SK-N-SH (cell line): ENCODE measurements at regions not wholly inside any gene's neighbourhood (a gene's known extent, or its start where the extent isn't known, plus 50 kb on each side); places are given as distances from the start of the nearest gene placed in this dataset.

Source experiments
- CTCF ChIA-PET: fragments of 300-600, 350-600 bp; formaldehyde crosslinking; extraction: SDS; loops from one replicate; lab custom pipeline; 2021; lab: Yijun Ruan, JAX
- POLR2A ChIA-PET: fragments of 350-600 bp; sonication (Branson Sonifier 250); formaldehyde crosslinking; extraction: SDS; loops from one replicate; lab custom pipeline; 2020; ENCODE audit warnings: antibody characterized with exemption, inconsistent platforms; lab: Yijun Ruan, JAX
- DNase-seq: peaks from one replicate; pipeline ENCODE4 v3.0.0; 2012
- H2AFZ ChIP-seq: fragments of 200-600 bp; sonication (generic); 2 replicates; pipeline ENCODE4 v1.8.1; 2016; ENCODE audit warnings: antibody characterized with exemption, mild to moderate bottlenecking, low read depth
- H3F3A ChIP-seq: fragments of 200-600 bp; sonication (generic); replicated peaks from 2 replicates; pipeline ENCODE3; 2016; ENCODE audit warnings: antibody characterized with exemption, mild to moderate bottlenecking; ENCODE audit not compliant: insufficient read depth
- H3K27ac ChIP-seq, 2 experiments: fragments of 200-500 bp in 1 of 2; fragments of 200-600 bp in 1 of 2; sonication (Bioruptor generic) in 1 of 2; sonication (generic), shearing (Covaris generic) in 1 of 2; 2 replicates each; pipeline versions ENCODE4 v1.5.1 to v1.6.1; 2014 to 2016; ENCODE audit warnings: low read depth in 2 of 2, inconsistent platforms in 1 of 2, low read length in 1 of 2, mild to moderate bottlenecking in 1 of 2, mixed read lengths in 1 of 2
- H3K27me3 ChIP-seq: fragments of 200-600 bp; sonication (generic), shearing (Covaris generic); 2 replicates; pipeline ENCODE4 v1.6.1; 2016; ENCODE audit warnings: mixed run types; ENCODE audit not compliant: insufficient read depth
- H3K36me3 ChIP-seq, 2 experiments: fragments of 200-500 bp in 1 of 2; fragments of 200-600 bp in 1 of 2; sonication (Bioruptor generic) in 1 of 2; sonication (generic) in 1 of 2; replicated peaks in 1 of 2; 2 replicates each; pipeline versions ENCODE3 to v1.5.1; 2014 to 2016; ENCODE audit warnings: low read length in 1 of 2, mild to moderate bottlenecking in 1 of 2; ENCODE audit not compliant: insufficient read depth in 2 of 2, control insufficient read depth in 1 of 2
- H3K4me1 ChIP-seq, 2 experiments: fragments of 200-500 bp in 1 of 2; fragments of 200-600 bp in 1 of 2; sonication (Bioruptor generic) in 1 of 2; sonication (generic), shearing (Covaris generic) in 1 of 2; 2 replicates each; pipeline versions ENCODE4 v1.5.1 to v1.6.1; 2014 to 2016; ENCODE audit warnings: low read depth in 1 of 2, low read length in 1 of 2, mixed run types in 1 of 2; ENCODE audit not compliant: insufficient read depth in 2 of 2, control insufficient read depth in 1 of 2
- H3K4me2 ChIP-seq: fragments of 200-600 bp; sonication (generic), shearing (Covaris generic); 2 replicates; pipeline ENCODE4 v1.6.1; 2017; ENCODE audit warnings: mixed run types
- H3K4me3 ChIP-seq, 2 experiments: fragments of 200-500 bp in 1 of 2; fragments of 200-600 bp in 1 of 2; sonication (Bioruptor generic) in 1 of 2; sonication (generic), shearing (Covaris generic) in 1 of 2; 2 replicates each; pipeline versions ENCODE4 v1.5.1 to v1.8.1; 2014 to 2016; ENCODE audit warnings: low read depth in 2 of 2, inconsistent platforms in 1 of 2, low read length in 1 of 2, mild to moderate bottlenecking in 1 of 2, mixed read lengths in 1 of 2, moderate library complexity in 1 of 2
- H3K79me2 ChIP-seq: fragments of 200-600 bp; sonication (generic); 2 replicates; pipeline ENCODE4 v1.8.1; 2017; ENCODE audit warnings: mild to moderate bottlenecking; ENCODE audit not compliant: insufficient read depth
- H3K9ac ChIP-seq: fragments of 200-600 bp; sonication (generic); 2 replicates; pipeline ENCODE4 v1.6.1; 2017; ENCODE audit warnings: mixed run types
- H3K9me2 ChIP-seq: fragments of 200-600 bp; sonication (generic); 2 replicates; pipeline ENCODE4 v1.6.1; 2017; ENCODE audit warnings: mixed run types
- H3K9me3 ChIP-seq: fragments of 200-600 bp; sonication (generic); 2 replicates; pipeline ENCODE4 v1.6.1; 2017; ENCODE audit warnings: mixed run types, mild to moderate bottlenecking, moderate library complexity
- H4K20me1 ChIP-seq: fragments of 200-600 bp; sonication (generic); 2 replicates; pipeline ENCODE4 v1.6.1; 2017; ENCODE audit warnings: mild to moderate bottlenecking, mixed run types; ENCODE audit not compliant: insufficient read depth
- CHD2 ChIP-seq: fragments of 150-350 bp; IDR thresholded peaks from 2 replicates; pipeline ENCODE4 v1.6.1; 2018; ENCODE audit warnings: low read length; ENCODE audit not compliant: partially characterized antibody
- ELF1 ChIP-seq: IDR thresholded peaks from 2 replicates; pipeline ENCODE4 v1.4.0; 2012
- EZH2phosphoT487 ChIP-seq: fragments of 200-600 bp; sonication (generic); IDR thresholded peaks from 2 replicates; pipeline ENCODE4 v1.6.1; 2017; ENCODE audit warnings: low read depth, mixed run types, mild to moderate bottlenecking, antibody characterized with exemption, moderate library complexity, borderline replicate concordance
- FOSL2 ChIP-seq: IDR thresholded peaks from 2 replicates; pipeline ENCODE4 v1.4.0; 2012; ENCODE audit warnings: low read depth, mild to moderate bottlenecking, moderate library complexity, borderline replicate concordance
- FOXJ3 ChIP-seq: sonication (generic); formaldehyde crosslinking; IDR thresholded peaks from 2 replicates; pipeline ENCODE4 v1.5.1; 2020; ENCODE audit warnings: mild to moderate bottlenecking, missing genetic modification reagents
- GATA2 ChIP-seq: sonication (generic); formaldehyde crosslinking; IDR thresholded peaks from 2 replicates; pipeline ENCODE4 v1.5.0; 2020; ENCODE audit warnings: mild to moderate bottlenecking, missing genetic modification reagents
- MAX ChIP-seq: IDR thresholded peaks from 2 replicates; pipeline ENCODE4 v1.4.0; 2012; ENCODE audit warnings: low read depth
- MEF2A ChIP-seq: IDR thresholded peaks from 2 replicates; pipeline ENCODE4 v1.4.0; 2012; ENCODE audit warnings: low read depth, borderline replicate concordance
- PBX3 ChIP-seq: IDR thresholded peaks from 2 replicates; pipeline ENCODE4; 2012
- RAD21 ChIP-seq: IDR thresholded peaks from 2 replicates; pipeline ENCODE4 v1.6.1; 2012; ENCODE audit warnings: mild to moderate bottlenecking, low read length
- RCOR1 ChIP-seq: fragments of 150-350 bp; IDR thresholded peaks from 2 replicates; pipeline ENCODE4 v1.6.1; 2017; ENCODE audit warnings: antibody characterized with exemption, low read length
- REST ChIP-seq: IDR thresholded peaks from 2 replicates; pipeline ENCODE4 v1.6.1; 2012; ENCODE audit warnings: mild to moderate bottlenecking, low read depth, low read length, moderate library complexity
- SMC3 ChIP-seq: IDR thresholded peaks from 2 replicates; pipeline ENCODE4 v1.6.1; 2012; ENCODE audit warnings: low read depth, low read length, improper control_type of control experiment
- TAF1 ChIP-seq: IDR thresholded peaks from 2 replicates; pipeline ENCODE4 v1.6.1; 2012; ENCODE audit warnings: low read depth, mild to moderate bottlenecking, low read length, moderate library complexity, borderline replicate concordance
- WGBS: methylation state at CpG from one replicate; pipeline ENCODE4 v1.1.6; 2017; ENCODE audit warnings: low lambda C conversion rate; 5-methylcytosine and 5-hydroxymethylcytosine counted together
- TF ChIP-seq, protein P1 (sequence below): fragments of 200-600 bp; sonication (generic); IDR thresholded peaks from 2 replicates; pipeline ENCODE4 v1.6.1; 2017; ENCODE audit warnings: antibody characterized with exemption, mild to moderate bottlenecking, moderate library complexity

GRCh38 chr1:181152892-181153633 lies 64.6 kb downstream of the IER5 start:
- WGBS: 51% methylated on average over 16 of the region's 16 CpGs
- Histone ChIP-seq H3K4me2 (no peak overlapping the region), H3K4me3 (no peak overlapping the region; a peak in 1 of 4 replicates), H3K9me2 (no peaks in the 10 kb centered on the region), H4K20me1 (no peaks in the 10 kb centered on the region), H3F3A (no peaks in the 10 kb centered on the region), H3K4me1 (peaks cover 4 to 20% of the 10 kb centered on the region in 2 experiments; a peak in 2 of 4 replicates), H2AFZ (peak overlapping the region; percentile 49; the same call in 1 of the 2 replicates), H3K27me3 (no peaks in the 10 kb centered on the region)
- TF ChIP-seq RCOR1 (peak; percentile 80), RAD21 (peak; percentile 40), ELF1 (no peak), GATA2 (CRISPR knock-in tag) (peak; percentile 87), EZH2phosphoT487 (no peak), SMC3 (peak; percentile 25; the same call in 1 of the 2 replicates), CHD2 (peak; percentile 36), REST (no peak), MEF2A (no peak)
- TF ChIP-seq, protein P1, sequence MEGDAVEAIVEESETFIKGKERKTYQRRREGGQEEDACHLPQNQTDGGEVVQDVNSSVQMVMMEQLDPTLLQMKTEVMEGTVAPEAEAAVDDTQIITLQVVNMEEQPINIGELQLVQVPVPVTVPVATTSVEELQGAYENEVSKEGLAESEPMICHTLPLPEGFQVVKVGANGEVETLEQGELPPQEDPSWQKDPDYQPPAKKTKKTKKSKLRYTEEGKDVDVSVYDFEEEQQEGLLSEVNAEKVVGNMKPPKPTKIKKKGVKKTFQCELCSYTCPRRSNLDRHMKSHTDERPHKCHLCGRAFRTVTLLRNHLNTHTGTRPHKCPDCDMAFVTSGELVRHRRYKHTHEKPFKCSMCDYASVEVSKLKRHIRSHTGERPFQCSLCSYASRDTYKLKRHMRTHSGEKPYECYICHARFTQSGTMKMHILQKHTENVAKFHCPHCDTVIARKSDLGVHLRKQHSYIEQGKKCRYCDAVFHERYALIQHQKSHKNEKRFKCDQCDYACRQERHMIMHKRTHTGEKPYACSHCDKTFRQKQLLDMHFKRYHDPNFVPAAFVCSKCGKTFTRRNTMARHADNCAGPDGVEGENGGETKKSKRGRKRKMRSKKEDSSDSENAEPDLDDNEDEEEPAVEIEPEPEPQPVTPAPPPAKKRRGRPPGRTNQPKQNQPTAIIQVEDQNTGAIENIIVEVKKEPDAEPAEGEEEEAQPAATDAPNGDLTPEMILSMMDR: peak; percentile 15; the same call in 1 of the 2 replicates
- TF ChIP-seq, all 33 proteins: peak for 6
- ChIA-PET CTCF (interaction anchor here (0.6 to 7.3 kb wide), 15 partner anchors 11 to 638 kb away, joined by 3 to 72 read pairs (median 4); no protein-coding TSS in a partner anchor), POLR2A (interaction anchor here (0.6 kb wide), 1 partner anchor 131 kb away, joined by 4 read pairs; no protein-coding TSS in a partner anchor)
- H3K36me3 ChIP-seq: no peaks in the 10 kb centered on the region
- DNase-seq: peak; percentile 68
- H3K27ac ChIP-seq: peak overlapping the region in 1 of 2 experiments; percentile 4; a peak in 2 of 4 replicates
- no peaks in the 10 kb centered on the region for H3K9me3 ChIP-seq
- no peaks in the 10 kb centered on the region for H3K79me2 ChIP-seq
- no peak overlapping the region for H3K9ac ChIP-seq

- POLR2A ChIA-PET: no interaction called here
- no peaks in the 10 kb centered on the region for H3K9me3 ChIP-seq
- no peak for DNase-seq
- H3K27ac ChIP-seq: no peak overlapping the region; a peak in 1 of 4 replicates
- H3K4me2 ChIP-seq: no peak overlapping the region
- H3F3A ChIP-seq: no peaks in the 10 kb centered on the region
- WGBS: 95% methylated on average over 2 of the region's 2 CpGs
- H3K4me1 ChIP-seq: peaks cover 4 to 20% of the 10 kb centered on the region in 2 experiments; a peak in 2 of 4 replicates
- no peak overlapping the region for H3K9ac ChIP-seq
- no peak overlapping the region for H3K4me3 ChIP-seq
- H3K9me2 ChIP-seq: no peaks in the 10 kb centered on the region
- H3K36me3 ChIP-seq: no peaks in the 10 kb centered on the region
- no peaks in the 10 kb centered on the region for H3K27me3 ChIP-seq
- no peak overlapping the region for H2AFZ ChIP-seq
- CTCF ChIA-PET: interaction anchor here (0.8 to 7.3 kb wide), 11 partner anchors 10 to 639 kb away, joined by 3 to 72 read pairs (median 4); no protein-coding TSS in a partner anchor
- no peaks in the 10 kb centered on the region for H3K79me2 ChIP-seq
- H4K20me1 ChIP-seq: no peaks in the 10 kb centered on the region
- TF ChIP-seq GATA2 (CRISPR knock-in tag): no peak
- TF ChIP-seq FOSL2: no peak
- TF ChIP-seq PBX3: no peak
- no peak for TF ChIP-seq MAX
- TF ChIP-seq REST: no peak
- TF ChIP-seq CHD2: no peak
- TF ChIP-seq RAD21: no peak
- no peak for TF ChIP-seq TAF1
- TF ChIP-seq FOXJ3 (CRISPR knock-in tag): no peak
These were observed 65.1 kb downstream of the IER5 start for GRCh38 chr1:181153634-181153961.
